Urothelium cell line (cell line): ENCODE measurements at regions not wholly inside any gene's neighbourhood (a gene's known extent, or its start where the extent isn't known, plus 50 kb on each side); places are given as distances from the start of the nearest gene placed in this dataset.

ENCODE experiments used
- DNase-seq: peaks from one replicate; pipeline ENCODE4 v3.0.0; 2011; ENCODE audit warnings: low spot score, mixed read lengths
- FAIRE-seq: peaks from 2 replicates; lab custom pipeline; 2011; peaks lifted over from hg19 to GRCh38; lab: Jason Lieb, UNC

DNA sequence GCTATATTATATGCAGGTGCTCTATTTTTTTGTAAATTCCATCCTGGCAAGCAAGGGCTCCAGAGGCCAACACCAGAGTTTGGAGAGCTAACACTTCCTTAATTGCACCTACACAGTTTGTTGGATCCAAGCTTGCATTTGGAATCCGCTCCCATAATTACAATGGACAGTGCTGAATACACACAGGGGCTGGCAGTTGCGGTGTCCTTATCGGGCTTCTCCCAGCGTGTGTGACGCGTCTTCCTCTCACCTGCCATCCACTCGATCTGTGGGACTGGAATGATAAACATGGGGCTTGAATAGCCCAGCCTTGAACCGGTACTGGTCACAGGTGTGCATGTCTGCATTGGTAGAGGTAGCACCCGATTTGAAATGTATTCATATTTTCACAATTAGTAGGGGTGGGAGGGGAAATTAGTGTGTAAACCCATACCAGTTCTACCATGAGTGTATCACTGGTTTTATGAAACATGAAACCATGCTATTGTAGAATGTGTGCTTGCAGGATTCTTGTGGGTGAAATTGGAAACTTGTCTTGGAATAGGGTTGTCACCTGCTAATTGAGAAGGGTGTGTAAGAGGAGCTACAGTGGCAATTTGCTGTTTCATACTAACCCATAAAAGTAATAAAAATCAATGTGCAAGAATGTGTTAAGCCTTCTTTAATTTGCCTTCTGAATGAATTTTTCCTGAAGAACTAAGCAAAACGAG lies 316.5 kb downstream of the WDR11 start:
- FAIRE-seq = no peak

DNA sequence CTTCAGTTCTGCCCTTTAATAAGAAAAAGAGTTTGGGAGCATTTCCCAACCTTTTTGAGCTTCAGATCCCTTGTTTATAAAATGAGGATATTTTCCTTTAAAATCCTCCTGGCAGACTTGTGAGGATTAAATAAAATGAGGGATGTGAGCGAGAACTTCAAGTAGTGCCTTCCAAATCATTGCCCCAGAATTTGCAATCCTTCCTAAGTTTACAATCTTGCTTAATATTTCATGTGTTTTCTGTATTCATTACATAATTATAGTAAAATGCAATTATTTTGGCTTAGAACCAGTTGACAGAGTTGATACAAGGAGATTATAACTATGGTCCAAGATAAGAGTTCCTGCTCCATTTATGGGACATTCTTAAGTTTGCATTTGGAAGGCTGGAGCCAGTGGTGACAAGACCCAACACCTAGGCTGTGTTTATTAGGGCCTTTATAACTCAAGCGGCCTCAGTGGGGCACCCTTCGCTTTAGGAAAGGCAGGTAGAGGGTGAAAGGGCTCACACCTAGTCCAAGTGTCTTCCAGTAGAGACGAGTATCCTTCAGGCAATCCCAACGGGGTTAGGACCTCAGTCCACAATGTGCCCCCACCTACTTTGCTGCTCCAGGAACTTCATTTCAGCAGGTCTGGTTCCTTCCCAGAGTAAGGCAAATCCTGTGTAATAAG lies 317.5 kb downstream of the WDR11 start:
- DNase-seq (no peak), FAIRE-seq (no peak)

More for the DNA sequence above, 316.5 kb downstream of the WDR11 start:
- no peak for DNase-seq

DNA sequence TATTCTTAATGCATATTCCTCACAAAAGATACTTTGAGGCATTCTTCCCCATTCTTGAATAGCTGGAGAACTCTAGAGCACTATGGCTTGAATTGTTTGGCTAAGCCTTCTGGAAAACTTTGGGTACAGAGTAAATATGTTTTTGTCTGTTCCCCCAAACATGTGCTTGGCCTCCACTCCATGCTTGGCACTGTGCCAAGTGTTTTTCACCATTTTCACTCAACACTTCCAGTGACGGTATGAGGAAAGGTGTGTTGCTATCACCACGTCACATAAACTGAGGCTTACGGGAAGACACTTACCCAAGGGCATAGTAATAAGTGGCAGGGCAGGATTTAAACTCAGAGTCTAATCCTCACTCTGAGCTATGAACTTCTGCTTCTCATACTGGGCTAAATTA lies 318.2 kb downstream of the WDR11 start:
- FAIRE-seq (no peak), DNase-seq (no peak)

DNA sequence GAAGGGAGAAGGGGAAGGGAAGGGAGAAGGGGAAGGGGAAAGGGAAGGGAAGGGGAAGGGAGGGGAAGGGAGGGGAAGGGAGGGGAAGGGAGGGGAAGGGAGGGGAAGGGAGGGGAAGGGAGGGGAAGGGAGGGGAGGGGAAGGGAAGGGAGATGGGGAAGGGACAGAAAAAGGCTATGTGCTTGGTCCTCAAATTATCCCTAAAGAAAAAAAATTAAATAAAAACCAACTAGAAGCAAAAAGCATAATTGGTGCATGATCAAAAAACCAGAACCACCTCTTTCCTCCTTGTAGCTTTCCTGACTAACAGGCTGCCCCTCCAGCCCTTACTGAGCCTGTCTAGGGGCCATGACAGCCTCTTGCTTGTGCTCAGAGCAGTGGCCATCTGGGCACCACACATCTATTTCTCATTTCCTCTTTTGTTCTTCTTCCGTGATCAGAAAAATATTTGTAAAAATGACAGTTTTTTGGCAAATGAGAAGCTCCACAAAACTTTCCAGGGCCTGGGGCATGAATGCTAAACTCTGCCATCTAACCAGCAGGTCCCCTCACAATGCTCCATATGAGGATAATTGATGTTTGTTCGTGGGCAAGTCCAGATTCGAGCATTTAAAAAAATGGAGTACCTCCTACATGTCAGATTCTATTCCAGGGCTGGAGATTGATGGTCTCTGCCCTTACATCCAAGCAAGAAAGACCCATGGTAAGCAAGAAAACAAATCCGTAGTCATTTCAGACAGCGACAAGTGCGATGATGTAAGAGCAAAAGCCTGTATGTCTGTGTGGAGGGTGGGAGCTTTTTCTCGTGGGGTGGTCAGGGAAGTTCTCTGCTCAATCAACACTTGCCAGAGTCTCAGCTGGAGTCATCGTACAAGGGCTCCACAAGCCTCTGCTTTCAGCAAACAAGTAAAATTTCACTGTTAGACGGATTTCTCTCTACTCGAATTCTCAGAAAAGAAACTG lies 320.9 kb downstream of the WDR11 start:
- DNase-seq (no peak), FAIRE-seq (no peak)

DNA sequence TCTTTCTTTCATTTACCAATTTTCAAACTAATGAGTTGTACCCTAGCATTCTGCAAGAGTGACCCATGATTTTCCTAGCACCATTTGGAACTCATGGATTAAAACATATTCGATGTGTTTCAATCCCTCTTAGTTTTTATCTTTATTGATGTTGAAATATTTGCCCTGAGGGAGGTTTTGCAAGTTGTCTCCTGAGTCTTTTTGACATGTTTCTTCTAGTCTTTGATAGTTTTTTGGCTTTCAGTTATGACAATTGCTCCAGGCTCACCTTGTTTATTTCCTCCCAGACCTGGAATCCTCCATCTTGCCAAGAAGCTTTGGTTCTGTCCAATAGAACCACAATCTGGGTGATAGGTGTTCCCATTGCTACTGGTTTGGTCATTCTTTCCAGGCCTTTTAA lies 327.8 kb downstream of the WDR11 start:
- DNase-seq (no peak), FAIRE-seq (no peak)

DNA sequence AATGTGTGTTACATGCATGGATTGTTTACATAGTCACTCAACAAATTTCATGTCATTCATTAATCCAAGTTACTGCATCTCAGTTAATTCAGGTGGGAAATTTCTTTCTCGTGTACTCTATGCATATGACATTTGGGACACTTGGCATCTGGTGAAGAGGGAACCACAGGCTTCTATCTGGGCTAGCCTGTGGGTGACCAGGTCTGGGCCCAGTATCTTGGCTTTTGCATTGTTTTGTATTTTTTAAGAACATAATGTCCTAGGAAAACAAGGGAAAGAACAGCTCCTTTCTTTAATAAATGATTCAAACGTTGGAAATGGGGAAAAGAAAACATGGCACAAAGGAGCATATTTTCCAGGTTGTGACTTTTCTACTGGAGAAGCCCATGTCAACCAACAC lies 331.1 kb downstream of the WDR11 start:
- no peak for DNase-seq
- FAIRE-seq = no peak

DNA sequence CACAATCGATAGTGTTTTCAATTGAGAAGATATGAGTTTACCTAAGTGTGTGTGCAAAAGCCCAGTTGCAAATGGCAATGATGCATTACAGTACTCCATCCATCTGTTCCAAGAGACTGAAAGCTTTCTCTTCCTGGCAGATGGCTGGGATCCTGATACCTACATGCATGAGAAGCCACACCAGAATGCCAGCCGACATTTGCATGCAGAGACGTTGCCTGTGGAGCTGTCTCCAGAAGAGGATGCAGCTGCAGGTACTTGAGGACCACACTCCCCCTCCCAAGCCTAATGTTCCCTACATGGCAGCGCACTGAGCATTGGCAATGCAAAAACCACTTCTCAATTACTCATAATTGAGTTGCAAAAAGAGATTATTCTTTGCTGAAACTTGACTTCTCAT lies 332.1 kb downstream of the WDR11 start:
- DNase-seq = no peak
- FAIRE-seq = no peak

DNA sequence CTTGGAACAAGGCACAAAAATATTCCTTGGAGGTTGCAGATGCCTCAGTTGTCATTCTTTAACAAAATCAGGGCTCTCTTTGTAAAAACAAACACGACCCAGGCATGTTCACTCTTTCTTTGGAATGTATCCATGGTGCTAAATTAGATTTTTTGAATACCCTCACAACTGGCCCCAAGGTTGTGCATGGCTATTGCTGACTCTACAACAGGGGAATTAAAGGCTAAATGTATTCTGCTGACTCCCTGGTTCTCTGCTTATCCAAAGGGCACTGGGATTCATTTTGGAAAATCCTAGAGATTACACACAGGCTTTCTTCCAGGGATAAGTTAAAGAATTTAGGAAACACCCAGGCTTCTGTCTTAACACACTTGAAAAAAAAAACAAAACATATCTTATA lies 332.5 kb downstream of the WDR11 start:
- FAIRE-seq = no peak
- no peak for DNase-seq

DNA sequence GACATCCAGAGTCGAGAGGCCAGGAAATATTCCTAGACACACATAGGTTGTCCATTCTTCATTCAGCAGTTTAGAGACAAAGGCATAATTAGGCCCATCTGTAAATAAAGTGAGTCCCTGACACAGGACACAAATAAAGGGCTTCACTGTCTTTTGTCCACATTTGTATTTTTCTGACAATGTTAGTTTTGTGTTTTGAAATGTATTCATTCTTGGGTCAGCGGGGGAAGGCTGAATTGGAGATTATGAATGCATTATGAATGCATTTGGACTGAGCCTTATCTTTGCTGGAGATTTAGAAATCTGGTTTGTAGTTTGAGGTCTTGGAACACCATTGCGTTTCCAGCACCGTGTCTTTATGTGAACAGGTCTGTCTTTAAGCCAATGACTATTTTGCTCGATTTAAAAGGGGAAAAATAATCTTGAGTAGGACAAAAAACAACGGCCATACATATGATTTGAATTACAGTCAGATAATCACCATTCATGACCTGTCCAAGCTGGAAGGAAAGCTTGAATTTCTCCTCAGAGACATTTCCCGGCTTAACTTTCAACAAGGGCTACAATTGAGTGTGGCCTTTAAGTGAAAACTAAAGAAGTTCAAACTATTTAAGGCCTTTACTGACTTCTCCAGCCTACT lies 334.8 kb downstream of the WDR11 start:
- DNase-seq = no peak
- FAIRE-seq = no peak

DNA sequence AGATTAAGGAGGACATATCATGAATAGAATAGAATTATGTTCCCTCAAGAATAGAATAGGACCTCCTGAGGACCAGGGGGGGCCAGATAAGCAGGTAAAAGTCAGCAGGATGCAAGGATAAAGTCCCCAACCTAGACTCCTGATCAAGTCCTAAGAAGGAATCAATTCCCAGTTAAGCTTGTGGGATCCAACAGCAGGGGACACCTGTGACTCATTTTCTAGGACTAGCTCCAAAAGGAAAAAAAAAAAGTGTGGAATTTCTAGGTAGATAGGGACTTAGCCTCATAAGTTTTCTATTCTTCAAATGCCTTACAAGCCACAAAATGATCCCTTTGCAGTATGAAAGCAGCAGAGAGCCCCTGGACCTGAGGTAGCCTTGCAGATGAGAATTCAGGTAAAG lies 336.2 kb downstream of the WDR11 start:
- FAIRE-seq (no peak), DNase-seq (no peak)

DNA sequence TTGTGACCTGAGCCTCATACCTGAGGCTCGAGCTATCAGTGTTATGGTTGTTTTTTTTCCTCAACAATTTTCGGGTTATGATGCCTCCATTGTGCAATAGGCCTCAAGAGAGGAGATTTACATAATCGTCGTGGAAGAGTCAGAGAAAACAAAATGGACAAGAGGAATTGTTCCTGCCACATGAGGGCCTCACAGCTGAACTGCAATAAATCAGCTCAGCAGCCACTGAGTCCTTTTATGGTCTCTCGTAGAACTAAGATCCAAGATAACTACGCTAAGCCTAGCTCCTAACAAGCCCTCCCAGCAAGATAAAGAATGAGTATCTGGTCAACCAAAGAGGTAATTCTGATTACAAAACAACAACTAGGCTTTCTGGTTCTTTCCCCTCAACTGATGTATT lies 336.8 kb downstream of the WDR11 start:
- FAIRE-seq (no peak), DNase-seq (no peak)

DNA sequence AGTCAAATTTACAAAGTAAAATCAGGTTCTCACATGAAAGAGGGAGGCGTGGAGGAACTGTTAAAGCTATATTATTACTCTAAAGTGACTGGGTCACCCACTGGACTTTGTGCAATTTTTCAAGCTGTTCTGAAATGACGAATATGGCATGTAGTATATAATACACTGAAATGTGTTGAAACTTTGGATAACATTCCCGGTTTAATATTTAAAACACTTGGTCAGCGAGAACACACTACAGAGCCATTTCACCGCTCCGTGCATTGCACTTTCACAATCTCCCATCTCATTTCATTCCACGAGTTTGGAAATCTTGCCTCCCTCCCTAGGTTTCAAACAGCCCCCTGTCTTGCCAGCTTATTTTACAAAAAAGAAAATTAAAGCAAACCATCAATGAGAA lies 337.9 kb downstream of the WDR11 start:
- FAIRE-seq = no peak
- DNase-seq = no peak

DNA sequence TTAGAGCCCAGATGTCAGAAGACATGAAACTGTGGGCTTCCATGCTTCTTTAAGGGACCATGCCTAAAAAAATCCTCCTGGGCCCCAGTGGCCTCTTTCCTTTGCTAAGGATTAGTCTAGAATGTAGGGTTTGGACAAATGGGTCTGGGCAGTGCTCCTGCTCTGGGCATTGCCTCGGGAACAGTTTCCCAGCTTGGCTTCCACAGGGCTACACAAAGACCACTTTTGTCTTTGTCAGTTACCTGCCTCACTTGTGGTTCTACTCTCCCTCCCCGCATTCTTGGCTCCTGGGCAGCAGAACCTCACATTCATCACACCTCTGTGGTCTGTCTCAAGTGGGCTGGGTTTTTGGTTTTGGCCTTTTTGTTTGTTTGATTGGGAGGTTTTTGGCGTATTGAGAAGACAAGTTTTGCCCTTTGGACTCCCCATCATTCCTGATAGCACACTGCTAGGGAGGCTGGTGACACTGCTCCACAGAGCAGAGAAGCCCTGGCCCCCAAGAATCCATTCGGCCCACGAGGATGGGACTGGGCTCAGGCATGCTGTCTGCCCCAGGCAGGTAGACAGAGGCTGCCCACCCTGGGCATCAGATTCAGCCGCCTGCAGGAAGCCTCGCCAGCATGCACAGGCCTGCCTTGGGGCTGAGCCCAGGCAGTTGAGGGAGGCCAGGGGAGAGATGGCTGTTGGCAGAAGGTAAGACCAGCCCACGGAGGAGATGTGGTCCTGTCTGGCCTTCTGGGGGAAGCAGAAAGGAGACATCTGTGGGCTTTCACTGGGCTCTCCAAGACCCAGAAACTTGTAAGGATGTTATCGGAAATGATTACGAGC lies 343.7 kb downstream of the WDR11 start:
- FAIRE-seq = no peak
- DNase-seq = no peak

DNA sequence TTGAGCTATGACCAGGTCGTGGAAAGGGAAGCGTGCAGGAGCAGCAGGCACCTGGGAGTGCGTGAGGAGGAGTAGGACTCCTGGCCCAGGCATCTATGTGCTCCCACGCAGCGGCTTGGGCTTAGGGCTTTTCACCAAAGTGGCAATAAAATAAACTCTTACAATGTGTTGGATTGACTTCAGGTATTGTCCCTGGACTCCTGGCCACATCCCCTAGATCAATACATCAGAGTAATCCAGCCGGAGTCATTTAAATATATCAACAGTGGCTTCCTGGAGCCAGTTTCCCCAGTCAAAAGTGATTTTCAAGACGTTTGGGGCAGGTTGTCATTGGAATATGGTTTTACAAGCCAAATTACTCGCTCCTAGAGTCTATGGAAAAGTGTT lies 344.4 kb downstream of the WDR11 start:
- no peak for FAIRE-seq
- no peak for DNase-seq

DNA sequence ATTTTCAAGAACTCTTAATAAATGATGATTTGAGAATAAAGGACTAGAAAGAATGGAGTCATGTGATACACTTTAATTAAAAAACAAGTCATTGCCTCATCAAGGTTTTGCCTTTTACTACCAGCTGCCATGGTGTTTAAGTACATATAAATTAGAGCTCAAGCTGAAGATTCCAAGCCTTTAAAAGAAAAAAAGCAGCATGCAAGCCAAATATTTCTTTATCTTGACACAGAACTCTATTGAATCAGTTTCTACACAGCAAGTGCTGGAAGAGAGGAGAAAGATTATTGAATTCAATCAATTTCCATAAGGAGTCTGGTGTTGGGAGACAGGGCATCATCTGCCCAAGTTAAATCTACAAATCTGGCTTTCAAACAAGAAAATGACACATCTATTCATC lies 347.9 kb downstream of the WDR11 start:
- FAIRE-seq (no peak), DNase-seq (no peak)

DNA sequence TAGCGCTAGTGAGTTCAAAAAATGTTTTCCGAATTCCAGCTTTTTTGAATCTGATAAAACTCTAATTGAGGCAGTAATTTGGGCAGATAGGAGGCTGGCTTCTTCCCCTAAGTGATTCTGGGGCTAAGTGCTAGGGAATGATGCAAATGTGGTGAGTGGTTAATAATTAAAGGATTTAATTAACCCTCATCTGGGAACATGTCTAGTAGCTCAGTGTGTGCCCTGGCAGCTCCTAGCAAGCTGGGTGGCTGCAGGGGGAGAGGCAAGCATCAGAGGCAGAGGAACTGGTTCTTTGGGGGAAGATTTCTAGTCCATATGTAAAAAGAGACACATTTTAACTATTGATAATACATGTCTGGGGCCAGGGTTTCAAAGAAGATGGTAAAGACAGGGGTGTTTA lies 354.5 kb downstream of the WDR11 start:
- no peak for FAIRE-seq
- DNase-seq = no peak

DNA sequence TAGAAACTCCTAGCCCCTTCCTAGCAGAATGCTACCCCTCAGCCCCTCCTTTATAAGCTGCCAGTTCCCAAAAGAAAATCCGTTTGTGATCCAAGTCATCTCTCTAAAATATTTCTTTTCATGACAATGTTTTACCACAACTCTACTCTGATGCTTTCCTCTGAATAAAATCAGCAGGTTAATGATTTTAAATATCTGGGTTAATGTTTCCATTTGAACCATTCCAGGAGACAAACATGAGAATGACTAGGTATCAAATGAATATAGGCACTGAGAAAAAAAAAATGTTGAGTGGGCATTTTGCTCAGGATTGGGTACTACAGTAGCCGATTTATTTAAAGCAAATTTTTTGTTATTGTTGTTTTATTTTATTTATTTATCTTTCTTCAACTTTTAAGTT lies 360.3 kb downstream of the WDR11 start:
- no peak for DNase-seq
- FAIRE-seq = no peak

DNA sequence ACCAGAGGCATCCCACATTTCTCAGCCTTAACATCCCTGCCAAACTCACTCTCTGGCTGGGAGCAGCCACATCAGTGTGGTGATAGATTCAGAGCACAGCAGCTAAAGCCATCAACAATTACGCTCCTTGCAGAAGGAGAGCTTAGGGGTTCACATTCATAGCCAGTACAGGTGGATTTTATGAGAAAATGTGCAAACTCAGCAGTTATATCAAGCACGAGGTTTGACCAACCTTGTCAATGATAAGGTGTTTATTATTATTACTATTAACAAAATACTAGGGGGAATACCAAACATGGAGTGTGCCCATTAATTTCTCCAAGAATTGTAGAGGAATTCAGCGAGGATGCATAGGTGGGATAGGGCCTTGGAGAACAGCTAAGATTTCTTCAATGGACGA lies 362.3 kb downstream of the WDR11 start:
- DNase-seq (no peak), FAIRE-seq (no peak)

DNA sequence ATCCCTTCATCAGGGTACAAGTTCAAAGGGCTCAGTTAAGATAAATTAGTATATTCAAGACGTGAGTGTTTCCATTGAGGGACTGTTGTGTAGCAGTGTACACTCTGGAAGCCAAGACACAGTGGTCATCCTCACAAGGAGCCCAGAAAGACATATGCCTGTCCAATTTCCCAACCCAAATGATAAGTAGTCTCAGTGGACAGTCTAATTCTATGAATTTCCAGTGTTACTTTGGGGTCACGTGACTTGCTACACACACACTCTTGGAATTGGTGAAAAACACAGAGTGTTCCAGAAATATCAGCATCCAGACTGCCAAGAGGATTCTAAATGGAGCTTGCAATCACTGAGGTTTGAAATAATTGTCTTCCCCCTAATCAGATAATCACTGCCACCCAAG lies 365.1 kb downstream of the WDR11 start:
- no peak for DNase-seq
- FAIRE-seq = no peak

DNA sequence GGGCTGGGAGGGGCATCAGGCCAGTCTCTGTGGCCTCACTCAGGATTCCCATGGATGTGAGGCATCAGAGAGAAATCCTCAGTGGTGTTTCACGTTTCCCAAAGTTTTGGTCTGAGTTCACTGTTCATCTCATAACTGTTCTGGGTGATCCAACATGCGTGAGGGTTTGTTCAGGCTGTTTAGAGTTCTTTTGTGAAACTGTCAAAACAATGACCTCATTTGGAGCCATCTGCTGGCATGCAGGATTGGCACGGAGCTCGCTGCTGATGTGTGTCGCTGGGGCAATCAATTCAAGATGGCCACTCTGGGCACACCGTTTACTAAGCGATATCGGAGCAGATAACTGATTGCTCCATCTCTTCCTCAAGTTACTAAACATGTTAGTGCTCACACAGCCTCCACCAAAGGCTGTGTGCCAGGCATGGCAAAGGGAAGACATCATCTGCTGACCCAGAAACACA lies 365.6 kb downstream of the WDR11 start:
- no peak for FAIRE-seq
- no peak for DNase-seq
